DMS79 (cell line): ENCODE measurements at regions not wholly inside any gene's neighbourhood (a gene's known extent, or its start where the extent isn't known, plus 50 kb on each side); places are given as distances from the start of the nearest gene placed in this dataset.
"Not testable (repeated sequence)": the region's sequence is repeated elsewhere in the genome, so short reads cannot be mapped to it uniquely, and the experiment has no call there.

Source experiments
- DNase-seq: peaks from one replicate; lab custom pipeline; 2025; lab: John Stamatoyannopoulos, UW

DNA sequence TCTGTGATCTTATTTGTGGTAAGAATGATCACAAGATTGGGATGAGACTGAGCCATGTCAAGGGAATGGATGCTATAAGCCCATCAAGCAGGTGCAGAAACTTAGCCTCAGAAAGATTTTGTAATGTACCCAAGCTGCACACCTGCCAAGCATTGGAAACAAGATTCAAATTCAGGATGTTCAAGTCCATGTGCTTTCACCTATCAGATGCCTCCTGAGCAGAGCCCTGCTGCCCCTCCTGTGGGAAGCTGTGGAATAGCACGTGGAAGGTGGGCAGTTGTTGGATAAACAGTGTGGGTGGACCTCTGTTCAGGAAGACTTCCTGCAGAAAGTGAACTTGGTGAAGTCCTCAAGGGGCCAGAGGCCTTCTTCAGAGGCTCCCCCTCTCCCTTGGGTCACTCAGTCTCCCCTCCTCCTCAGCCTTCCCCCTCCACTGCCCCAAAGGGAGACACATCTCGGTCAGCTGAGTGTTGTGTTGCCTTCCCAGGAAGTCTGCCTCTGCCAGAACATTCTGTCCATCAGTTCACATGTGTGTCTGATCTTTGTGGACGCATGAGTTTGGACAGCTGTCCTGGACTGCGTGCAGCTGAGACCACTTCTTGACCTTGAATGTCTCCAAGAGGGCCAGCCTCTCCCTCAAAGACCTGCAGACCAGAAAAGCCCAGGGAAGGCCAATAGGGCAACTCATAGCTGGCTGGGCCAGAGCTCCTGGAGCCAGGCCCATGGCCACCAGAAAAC lies 186.1 kb downstream of the INHBB start:
- DNase-seq = no peak

DNA sequence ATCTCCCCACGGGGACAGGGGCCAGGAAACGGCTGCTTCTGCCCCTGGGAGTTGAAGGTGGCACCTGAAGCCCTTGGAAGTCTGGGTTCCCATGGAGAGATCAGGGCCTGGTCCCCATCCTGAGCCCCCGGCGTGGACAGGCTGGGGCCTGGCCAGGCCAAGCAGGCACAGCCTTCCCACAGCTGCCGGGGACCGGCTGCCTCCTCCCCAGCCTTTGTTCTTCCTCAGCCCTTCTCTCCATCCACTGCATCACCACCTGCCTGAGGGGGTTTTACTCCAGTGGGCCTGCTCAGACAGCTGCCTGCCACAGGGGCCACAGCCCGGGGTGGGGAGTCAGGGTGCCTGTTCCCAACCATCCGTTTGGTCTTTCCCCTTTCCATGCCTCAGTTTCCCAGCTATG lies 187.7 kb downstream of the INHBB start:
- DNase-seq = no peak

DNA sequence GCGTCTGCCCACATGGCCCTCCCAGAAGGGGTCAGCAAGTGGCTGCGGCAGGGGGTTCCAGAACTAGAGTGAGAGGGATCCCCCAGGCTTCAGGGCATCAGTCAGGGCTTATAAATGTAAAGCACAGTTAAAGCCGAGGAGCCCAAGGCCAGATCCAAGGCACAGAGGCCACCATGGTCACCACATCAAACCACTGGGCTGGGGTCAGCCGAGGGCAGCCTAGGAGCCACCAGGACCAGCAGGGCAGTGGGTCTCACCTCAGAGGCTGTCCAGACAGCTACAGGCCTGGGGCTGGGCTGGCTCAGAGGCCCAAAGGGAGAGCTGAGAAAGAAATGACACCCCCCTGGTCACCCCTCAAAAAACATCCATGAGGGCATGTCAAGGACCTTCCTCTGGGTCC lies 188.5 kb downstream of the INHBB start:
- DNase-seq = no peak

DNA sequence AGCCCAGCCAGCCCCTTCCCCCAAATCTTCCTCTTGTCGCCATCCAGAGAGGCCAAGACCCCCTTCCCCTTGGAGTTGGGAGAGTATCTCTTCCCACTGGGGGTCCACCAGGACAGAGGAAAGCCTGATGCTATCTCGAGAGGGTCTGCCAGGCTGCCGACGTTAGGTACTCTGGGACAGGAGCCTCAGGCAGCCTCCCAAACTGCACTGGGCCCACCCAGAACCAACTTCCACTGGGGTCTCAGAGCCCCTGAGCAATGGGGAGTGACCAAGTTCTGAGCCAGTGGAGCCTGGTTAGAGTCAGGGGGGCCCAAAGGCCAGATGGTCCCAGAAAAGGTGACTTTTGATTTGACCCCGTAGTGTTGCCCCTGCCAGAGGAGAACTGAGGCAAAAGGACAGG lies 189.1 kb downstream of the INHBB start:
- no peak for DNase-seq

DNA sequence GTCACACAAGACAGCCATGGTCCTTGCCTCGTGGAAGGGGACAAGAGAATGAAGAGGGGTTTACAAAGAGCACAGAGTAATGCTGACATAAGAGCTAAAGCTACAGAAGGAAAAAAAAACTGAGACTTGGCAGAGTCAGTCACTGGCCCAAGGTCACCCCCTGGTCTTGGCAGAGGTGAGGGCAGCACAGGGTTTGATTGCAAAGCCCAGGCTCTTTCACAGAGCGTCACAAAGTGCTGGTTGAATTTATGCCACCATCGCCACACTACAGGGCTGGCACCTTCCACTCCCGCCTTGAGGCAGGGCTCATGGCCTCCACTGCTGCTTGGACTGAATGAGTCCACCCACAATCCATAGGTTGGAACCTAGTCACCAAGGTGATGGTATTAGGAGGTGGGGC lies 190.2 kb downstream of the INHBB start:
- DNase-seq = no peak

DNA sequence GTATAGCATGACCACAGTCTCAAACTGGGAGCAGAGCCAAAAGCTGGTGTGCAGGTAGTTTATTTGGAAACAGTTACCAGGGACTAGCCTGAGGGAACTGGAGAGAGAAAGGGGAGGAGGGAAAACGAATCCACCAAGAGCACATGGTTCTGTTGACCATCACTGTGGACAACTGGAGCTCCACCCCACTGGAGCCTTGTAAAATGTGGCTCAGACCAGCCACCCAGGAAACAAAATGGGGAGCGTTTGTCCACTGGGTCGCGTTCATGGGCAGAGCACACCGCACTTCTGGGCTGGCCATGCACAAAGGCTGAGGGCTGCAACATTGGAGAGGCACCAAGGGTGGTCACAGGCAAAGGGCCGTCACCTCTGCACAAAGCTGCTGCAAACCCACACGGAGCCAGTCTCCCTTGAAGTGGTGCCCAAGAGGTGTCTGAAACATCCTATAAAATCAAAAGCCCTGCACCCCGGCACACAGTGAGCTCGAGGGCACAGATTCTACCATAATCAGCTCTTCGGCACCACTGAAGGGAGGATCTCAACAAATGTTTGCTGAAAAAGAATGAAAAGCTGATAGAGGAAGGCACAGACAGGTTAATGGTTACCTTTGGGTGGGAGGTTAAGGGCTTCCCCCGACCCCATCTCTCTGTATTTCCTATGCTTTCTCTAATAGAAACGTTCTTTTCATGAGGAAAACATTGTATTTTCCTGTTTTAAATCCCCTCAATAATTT lies 192.9 kb downstream of the INHBB start:
- DNase-seq = peak; percentile 12

DNA sequence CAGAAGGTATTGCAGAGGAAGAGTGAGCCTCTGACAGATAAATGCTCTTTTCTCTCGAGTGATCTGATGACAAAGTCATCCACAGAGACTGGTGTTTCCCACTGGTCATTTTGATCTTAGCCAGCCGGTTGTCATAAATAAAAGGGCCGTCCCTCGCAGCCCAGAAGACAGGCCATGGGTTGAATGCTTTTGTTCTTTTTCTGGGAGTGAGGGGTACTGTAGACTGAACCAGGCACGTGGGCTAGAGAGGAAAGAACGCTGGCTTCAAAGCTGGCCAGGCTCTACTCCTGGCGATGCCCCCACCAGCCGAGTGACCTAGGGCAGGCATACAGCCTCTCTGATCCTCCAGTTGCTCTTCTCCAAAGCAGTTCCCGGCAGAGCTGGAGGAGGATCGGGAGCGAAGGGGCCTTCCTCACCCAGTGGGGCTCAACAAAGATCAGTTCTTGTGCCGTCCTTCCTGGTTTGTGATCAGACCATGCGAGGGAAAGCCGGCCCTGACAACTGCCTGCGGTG lies 193.5 kb downstream of the INHBB start:
- DNase-seq = no peak

DNA sequence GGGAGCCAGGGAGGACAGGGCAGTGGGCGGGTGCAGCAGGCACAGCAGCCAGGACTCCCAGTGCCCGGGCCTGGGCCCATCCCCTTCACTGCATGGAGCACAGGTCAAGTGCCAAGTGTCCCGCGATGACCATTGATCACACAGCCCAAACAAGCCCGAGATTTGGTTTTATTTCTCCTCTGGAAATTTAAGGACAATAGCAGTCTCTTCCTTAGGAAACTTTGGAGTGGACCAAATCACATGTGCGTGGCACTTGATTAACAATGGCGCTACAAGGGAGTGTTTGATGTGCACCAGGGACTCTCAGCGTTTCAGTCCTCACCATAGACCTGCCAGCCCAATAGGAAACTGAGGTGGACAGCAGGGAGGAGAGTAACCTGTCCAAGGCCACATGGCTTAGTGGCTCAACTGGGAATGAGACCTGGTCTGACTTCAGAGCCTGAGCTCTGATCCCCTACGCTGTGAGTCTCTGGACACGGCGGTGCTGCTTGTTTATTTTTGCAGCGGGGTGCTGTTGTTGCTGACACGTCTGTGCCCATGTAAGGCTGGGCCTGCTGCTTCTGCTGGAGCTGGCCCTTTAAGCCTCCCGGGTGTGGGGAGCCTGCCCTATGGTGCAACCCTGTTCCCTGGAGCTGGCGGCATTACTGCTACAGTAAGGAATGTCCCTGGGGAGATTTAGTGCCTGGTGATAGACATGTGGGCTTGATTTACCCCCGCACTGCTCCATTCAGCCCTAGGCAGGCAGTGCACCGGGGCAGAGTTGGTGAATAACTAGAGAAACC lies 194.2 kb downstream of the INHBB start:
- DNase-seq = no peak

DNA sequence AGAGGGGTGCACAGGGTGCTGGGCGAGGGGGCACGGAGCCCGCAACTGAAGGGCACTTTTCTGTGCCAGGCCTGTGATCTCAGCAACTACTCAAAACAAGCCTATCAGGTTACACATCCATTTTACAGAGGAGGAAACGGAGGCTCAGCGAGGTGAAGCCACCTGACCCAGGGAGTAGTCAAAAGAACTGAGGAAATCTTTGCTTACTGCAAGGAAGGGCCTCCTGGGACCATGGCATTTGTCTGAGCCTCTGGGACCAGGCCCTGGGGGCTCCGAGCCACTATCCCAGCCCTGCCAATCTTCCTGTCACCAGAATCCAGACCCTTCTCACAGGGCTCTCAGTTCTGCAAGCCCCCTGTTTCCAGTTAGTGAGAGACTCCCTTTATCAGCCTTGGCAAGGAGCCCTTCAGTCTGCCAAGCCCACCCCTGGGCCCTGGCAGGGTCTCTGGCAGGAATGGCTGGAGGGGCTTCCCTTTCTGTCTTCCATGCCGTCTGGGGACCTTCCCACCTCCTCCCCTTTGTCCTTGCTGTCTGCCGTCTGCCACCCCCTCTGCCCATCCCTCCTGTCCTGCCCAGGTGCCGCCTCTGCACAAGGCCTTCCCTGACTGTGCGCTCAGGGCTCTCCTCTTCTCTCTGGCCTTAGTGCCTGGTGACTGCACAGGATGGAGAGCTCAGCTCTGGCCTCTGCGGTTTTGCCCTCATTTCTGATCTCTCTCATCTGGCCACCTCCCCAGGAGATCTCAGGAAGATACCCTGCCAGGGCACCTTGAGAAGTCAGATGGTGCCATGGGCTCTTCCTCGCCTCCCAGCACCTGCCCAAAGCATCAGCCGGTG lies 194.7 kb upstream of the GLI2 start:
- DNase-seq = no peak

DNA sequence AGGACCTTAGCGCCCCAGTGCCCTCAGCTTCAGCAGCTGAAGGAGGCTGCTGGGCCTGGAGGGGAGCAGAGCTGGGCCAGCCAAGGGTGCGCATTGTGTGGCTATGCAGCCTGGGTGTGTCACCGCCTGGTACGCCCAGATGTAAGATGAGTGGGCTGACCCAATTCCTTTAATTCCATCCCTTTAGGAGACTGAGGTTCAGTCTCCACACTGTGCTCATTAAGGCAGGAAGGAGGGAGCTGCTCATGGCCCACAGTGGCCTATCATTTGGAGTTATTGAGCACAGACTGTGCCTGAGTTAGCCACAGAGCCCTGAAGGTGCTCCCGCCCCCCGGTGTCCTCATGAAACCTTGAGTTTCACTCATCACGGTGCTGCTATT lies 194.1 kb upstream of the GLI2 start:
- DNase-seq = no peak

DNA sequence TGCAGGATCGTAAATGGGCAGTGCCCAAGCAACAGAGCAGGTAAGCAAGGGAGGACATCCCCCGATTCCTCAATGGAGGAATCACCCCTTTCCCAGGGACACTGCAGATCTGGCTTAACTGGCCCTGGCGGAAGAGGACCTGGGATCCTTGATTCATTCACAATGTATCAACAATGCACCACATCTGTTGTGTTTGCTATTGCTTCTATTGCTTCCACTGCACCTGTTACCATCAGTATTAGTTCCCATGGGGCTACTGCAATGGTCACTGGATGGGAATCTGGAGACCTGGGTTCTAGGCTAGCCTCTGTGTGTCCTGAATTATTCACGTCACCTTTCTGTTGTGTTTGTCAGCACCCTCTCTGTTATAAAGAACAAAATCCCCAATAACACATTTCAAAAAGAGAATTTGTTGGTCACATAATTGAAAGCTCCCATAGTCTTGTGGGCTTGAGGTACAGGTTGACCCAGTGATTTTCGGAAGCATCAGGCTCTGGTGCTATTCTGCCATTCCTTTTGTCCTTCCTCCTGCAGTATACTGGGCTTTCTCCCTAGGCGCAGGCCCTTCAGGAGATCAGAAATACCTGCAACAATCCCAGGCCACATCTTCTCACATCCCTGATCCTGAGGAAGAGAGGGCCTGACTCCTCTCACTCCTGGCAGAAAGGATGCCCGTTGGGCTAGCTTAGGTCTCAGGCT lies 193.5 kb upstream of the GLI2 start:
- no peak for DNase-seq

DNA sequence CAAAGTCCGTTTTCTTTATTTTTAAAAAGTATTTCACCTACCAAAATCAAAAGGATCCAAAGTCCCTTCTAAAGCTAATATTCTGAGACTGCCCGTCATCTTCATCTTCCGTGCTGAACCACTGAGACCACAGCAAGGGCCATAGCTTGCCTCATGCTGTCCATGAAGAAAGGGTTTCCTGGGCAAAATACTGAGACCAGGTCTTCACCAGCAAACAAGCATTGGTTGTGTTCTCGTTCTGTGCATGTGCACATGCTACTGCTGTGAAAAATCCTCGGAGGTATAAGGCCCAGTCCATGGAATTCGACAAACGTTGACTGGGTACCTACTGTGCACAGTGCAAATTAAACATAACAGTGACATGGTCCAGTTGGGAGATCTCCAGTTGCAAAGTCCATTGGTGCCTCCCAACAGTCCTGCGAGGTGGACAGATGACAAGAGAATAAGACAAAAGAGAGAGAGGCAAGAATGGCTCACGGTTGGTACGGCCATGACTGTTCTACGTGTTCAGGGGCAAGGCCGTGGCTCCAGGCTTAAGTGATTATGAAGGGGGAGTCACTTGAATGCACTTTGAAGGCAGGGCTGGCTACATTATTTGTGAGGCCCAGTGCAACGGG lies 192.6 kb upstream of the GLI2 start:
- no peak for DNase-seq

DNA sequence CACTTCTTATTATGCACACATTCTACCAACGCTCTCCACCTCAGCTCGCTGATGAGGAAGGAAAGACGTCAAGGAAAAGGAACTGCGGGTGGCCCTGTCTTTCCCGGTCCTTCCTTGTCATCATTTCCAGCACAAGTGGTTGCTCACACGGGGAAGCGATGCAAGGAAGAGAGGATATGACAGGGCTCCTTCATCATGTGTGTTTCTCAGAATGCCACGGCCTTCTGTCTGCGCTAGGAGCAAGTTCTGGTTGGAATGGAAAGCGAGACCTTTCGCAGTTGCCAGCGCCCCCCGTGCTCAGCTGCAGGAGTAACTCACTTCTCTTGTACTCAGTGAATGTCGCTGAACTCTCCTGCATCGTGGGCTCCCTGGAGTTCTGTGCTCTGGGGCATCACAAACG lies 191.8 kb upstream of the GLI2 start:
- no peak for DNase-seq

DNA sequence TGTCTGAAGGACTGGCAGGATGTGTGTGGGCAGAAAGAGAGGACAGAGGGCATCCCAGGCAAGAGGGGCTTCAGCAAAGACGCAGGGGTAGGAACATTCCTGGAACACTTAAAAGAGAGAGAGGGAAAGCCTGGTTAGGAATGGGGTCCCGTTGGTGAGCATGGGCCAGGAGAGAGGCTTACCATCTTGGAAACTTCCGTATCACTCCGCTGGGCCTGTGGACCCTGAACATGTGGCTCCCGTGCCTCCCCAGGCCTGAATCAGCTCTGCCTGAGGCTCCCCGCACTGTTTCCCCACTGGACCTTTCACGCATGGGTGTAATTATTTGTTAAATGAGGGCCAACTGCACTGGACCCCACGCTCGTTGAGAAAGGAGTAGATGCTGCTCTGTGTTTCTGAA lies 191.1 kb upstream of the GLI2 start:
- DNase-seq = no peak

DNA sequence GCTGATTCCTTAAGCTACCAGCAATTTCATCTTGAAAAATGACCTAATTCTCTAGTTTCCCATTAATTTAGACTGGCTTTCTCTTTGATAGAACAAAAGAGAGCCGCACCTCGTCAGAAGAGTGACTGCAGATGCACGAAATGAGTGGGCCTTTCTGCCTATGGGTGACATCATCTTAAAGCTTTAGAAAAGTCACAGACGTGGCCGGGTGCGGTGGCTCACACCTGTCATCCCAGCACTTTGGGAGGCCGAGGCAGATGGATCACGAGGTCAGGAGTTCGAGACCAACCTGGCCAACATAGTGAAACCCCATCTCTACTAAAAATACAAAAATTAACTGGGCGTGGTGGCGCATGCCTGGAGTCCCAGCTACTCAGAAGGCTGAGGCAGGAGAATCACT lies 190.7 kb upstream of the GLI2 start:
- DNase-seq = not testable (repeated sequence)

DNA sequence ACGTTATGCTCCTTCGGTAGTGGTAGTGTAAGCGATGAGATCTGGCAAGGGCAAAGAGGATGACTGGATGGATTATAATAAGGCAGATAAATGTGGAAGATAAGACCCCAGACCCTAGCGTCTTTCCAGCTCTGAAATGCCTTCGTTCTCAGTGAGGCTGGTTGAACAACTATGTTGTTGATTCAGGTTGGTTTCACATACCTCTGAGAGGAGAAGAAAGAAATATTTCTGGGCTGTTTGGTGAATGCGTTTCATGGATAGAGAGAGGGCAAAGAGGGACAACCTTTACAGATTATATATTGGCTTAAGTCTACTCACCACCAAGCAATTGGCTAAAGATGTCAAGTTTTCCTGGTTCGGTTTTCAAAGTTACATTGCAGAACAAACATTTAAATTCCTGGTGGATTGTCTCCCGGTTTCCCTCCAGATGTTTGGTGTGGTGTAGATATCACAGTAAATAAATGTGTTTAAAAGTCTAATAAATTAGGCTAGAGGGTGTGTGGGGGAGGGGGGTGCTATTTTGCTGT lies 190.1 kb upstream of the GLI2 start:
- no peak for DNase-seq

DNA sequence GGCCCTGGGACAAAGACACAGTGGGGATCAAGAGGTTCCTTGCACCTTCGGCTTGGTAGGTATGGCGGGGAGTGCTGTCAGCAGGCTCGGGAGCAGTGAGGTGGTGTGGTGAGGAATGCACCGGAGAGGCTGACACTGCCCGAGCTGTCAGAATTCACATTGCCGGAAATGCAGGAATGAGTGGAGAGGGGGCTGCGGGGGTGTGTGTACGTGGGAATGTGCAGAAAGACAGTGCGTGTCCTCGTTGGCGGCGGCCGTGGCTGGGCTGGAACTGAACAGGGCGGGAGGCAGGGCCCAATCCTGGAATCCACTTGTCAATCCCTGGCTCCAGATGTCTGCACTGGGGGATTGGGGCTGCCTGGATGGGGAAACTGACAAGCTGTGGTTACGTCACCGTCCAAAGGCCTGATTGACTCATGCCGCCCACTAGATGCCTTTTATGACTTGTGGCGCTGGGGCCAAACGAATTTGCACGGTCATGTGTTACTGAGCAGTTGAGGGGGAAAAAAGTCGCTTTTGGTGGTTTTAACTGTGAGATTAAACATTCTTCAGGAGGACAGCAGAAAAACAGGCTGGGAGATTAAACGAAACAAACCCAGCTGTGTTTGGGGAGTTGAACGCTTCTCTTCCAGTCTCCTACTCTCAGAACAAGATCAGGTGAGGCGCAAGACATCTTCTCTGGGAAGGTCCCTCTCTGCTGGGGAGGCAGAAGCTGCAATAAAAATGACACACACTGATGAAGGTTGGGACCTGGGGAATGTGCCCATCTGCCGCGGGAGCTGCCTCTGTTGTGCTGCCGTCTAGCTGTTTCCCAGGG lies 189.4 kb upstream of the GLI2 start:
- no peak for DNase-seq

DNA sequence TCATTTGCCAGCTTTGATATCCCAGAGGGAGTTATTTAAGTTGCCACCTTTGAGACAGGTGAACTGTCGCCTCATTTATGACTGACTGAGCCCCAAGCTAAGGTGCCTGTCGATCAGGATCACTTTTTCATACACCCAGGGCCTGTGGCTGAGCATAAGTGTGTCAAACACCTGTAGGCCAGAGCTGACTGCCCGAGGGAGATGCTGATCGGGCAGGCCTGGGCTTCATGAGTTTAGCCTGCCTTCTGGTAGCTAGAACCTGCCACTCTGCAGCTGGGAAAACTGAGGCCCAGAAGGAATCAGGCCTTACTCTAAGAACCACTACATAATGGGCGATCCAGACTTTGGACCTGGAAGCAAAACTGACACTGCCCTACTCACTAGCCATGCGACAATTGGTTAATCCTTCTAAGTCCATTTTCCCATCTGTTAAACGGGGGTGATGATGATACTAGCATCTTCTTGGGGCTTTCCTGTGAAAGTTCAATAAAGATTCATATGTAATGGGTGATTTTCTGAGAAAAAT lies 188.7 kb upstream of the GLI2 start:
- no peak for DNase-seq

DNA sequence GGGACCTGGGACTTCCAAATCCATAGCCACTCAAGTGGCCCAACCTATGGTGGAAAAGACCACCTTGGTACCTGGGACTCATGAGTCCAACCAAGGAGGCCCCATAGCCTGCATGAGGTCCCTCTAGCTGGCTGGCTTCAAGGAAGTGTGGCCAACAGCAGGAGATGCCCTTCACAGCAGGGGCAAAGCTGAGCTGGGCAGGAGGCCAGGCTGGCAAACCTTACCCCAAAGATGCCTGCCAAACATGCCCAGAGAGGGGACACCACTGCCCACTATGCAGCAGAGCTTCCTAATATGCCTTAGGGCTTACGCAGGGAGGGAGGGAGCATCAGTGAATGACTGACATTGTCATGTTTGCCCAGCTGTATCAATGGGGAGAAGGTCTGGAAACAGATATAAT lies 188.0 kb upstream of the GLI2 start:
- DNase-seq = no peak
